Heart right ventricle (tissue), 16 donors: ENCODE measurements at regions not wholly inside any gene's neighbourhood (a gene's known extent, or its start where the extent isn't known, plus 50 kb on each side); places are given as distances from the start of the nearest gene placed in this dataset.

Source experiments
- ATAC-seq, 8 donors: fragments of 200-7000 bp; cut with Tn5 transposase; one replicate each; pipeline ENCODE4 v1.9.1; 2020; ENCODE audit warnings: mild to moderate bottlenecking in 8 of 8, moderate library complexity in 8 of 8, moderate number of reproducible peaks in 1 of 8
- DNase-seq, 2 donors: peaks; one replicate each; pipeline ENCODE4 v3.0.0-alpha.2; 2020
- H3K27ac ChIP-seq, 10 donors: fragments of 200-600 bp; sonication (generic) in 2 of 10; one replicate each; pipeline versions ENCODE4 v1.5.0 to v1.8.0; 2020 to 2022; ENCODE audit warnings: mild to moderate bottlenecking in 3 of 10
- H3K27me3 ChIP-seq, 7 donors: fragments of 200-600 bp; one replicate each; pipeline ENCODE4 v1.8.0; 2021 to 2022; ENCODE audit warnings: mild to moderate bottlenecking in 2 of 7
- H3K36me3 ChIP-seq, 9 donors: fragments of 200-600 bp; sonication (generic) in 1 of 9; one replicate each; pipeline versions ENCODE4 v1.5.0 to v1.8.0; 2020 to 2022; ENCODE audit warnings: mild to moderate bottlenecking in 2 of 9
- H3K4me1 ChIP-seq, 9 donors: fragments of 200-600 bp; sonication (generic) in 1 of 9; one replicate each; pipeline versions ENCODE4 v1.5.0 to v1.8.0; 2020 to 2022; ENCODE audit warnings: mild to moderate bottlenecking in 4 of 9
- H3K4me3 ChIP-seq, 10 donors: fragments of 200-600 bp; sonication (generic) in 2 of 10; one replicate each; pipeline versions ENCODE4 v1.5.0 to v1.8.0; 2020 to 2022; ENCODE audit warnings: mild to moderate bottlenecking in 7 of 10, moderate library complexity in 2 of 10
- H3K9me3 ChIP-seq, 11 donors: fragments of 200-600 bp in 10 of 11; sonication (generic) in 2 of 11; one replicate each; pipeline versions ENCODE4 v1.5.0 to v1.8.0; 2013 to 2022; ENCODE audit warnings: mild to moderate bottlenecking in 2 of 11, control low read depth in 1 of 11, moderate library complexity in 1 of 11
- WGBS, 2 donors: extraction: QIAGEN DNeasy Blood & Tissue Kit; methylation state at CpG; one replicate each; pipeline ENCODE4 v1.1.7; 2013; ENCODE audit warnings: inconsistent platforms in 1 of 2; 5-methylcytosine and 5-hydroxymethylcytosine counted together
- intact Hi-C, 10 donors: fragments of 100-400 bp; cut with DNase I; formaldehyde crosslinking; loops; one replicate each; pipeline versions ENCODE4 v1.11.1 to v1.14.2; 2022
- TF ChIP-seq, protein P1 (sequence below), 9 donors: fragments of 200-600 bp; sonication (generic) in 2 of 9; IDR thresholded peaks; one replicate each; pipeline versions ENCODE4 v1.5.0 to v1.8.0; 2021 to 2022; ENCODE audit warnings: antibody characterized with exemption in 9 of 9, mild to moderate bottlenecking in 5 of 9, moderate library complexity in 1 of 9
- donor health status: Arrhythmogenic right ventricular cardiomyopathy.
- donor health status: ischemic (EF 13 %, LVEDD 7.1; RV severe dilation, severe dysfunction).
- donor health status: healthy with polysubstance abuse.
- donor health status: DM: no; HTN: yes; CAD: no.
- donor health status: DM: no; HTN: no; CAD: no.
- donor health status: ischemic (EF 25% LVEDD 6.9; RV normal size, moderate dysfunction).
- donor health status: ischemic (EF 25% LVEDD 5.7; RV mildly dilated, moderate dysfunction).
- donor health status: healthy.
- donor health status: DM: yes; HTN: yes; CAD: no.
- donor health status: Ischemic cardiomyopathy.
- donor health status: ischemic (EF 35%, LVEDD 5.7; RV mildly dilated, moderate dysfunction).
- donor health status: nonischemic (EF 11% LVEDD 7.7; RV severe dilation, severe dysfunction).
- donor health status: DM: yes; HTN: yes; CAD: no.
- donor health status: PGD.
- donor health status: ischemic (EF 29% LVEDD 5.4; RV normal size, mild dysfunction).
- donor health status: nonischemic (EF 23%, LVEDD 6.1; RV moderate dilation, normal function).

DNA sequence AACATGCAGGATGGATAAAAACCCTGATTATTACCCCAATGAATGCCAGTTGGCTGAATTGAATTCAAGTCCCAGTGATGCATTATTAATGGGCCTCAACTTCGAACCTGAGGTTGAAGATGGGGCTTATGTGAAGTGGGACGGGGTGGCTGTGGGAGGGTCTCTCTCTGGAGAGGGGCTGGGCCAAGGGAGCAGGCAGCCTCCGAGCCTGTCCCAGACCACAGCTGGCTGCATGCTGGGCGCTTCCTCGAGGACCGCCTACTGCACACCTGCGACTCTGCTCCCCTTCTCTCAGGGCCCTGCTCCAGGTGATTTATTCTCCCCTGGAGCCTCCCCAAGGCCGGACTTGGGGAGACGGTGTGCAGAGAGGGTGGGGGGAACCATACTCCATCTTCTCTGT is 568.3 kb downstream of the CCDC171 start:
- H3K4me3 ChIP-seq: no peak overlapping the region
- WGBS, 2 donors: 88 to 91% methylated on average over 9 of the region's 9 CpGs
- H3K27ac ChIP-seq: no peak overlapping the region
- no peaks in the 10 kb centered on the region for H3K9me3 ChIP-seq
- ATAC-seq (no peak), DNase-seq (no peak)
- no peaks in the 10 kb centered on the region for H3K36me3 ChIP-seq
- intact Hi-C loops: loop anchor here in 1 of 10 donors (5.0 kb wide), 1 partner anchor 244 kb away; no protein-coding TSS in a partner anchor
- TF ChIP-seq, protein P1, sequence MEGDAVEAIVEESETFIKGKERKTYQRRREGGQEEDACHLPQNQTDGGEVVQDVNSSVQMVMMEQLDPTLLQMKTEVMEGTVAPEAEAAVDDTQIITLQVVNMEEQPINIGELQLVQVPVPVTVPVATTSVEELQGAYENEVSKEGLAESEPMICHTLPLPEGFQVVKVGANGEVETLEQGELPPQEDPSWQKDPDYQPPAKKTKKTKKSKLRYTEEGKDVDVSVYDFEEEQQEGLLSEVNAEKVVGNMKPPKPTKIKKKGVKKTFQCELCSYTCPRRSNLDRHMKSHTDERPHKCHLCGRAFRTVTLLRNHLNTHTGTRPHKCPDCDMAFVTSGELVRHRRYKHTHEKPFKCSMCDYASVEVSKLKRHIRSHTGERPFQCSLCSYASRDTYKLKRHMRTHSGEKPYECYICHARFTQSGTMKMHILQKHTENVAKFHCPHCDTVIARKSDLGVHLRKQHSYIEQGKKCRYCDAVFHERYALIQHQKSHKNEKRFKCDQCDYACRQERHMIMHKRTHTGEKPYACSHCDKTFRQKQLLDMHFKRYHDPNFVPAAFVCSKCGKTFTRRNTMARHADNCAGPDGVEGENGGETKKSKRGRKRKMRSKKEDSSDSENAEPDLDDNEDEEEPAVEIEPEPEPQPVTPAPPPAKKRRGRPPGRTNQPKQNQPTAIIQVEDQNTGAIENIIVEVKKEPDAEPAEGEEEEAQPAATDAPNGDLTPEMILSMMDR (IDR thresholded peaks at IDR 0.05): no peak
- no peaks in the 10 kb centered on the region for H3K27me3 ChIP-seq
- H3K4me1 ChIP-seq: no peaks in the 10 kb centered on the region

DNA sequence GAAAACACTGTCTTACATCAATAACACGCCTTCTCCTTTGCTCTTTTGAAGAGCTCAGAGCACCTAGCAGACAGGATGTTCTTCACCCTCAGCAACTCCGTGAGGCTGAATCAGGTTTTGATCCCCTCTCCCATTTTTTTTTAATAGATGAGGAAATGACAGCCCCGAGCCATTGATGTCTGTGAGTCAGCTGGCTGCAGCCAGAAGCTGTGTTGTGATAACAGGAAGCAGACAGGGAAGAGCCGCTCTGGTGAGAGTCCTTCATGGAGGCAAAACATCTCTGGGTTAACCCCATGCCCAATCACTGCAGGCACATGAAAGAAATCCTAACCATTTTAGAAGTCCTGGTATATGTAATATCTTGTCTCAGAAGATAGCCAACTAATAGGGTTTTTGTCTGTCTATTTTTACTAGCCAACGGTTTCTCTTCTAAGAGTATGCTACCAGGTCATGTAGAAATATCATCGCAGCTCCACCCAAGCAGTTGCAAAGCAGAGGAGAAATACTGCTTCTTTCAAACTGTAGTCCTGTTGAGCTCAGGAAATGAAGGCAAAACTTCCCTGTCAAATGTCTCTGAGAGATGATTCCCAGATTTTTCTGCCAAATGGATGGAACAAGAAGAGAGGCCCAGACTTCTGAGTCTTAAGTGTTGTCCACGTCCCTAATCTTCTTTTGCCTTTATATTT is 568.9 kb downstream of the CCDC171 start:
- H3K27me3 ChIP-seq: no peaks in the 10 kb centered on the region
- intact Hi-C loops: loop anchor here in 1 of 10 donors (5.0 kb wide), 1 partner anchor 244 kb away; no protein-coding TSS in a partner anchor
- no peaks in the 10 kb centered on the region for H3K9me3 ChIP-seq
- no peak for DNase-seq
- no peak overlapping the region for H3K4me3 ChIP-seq
- WGBS, 2 donors: 71 to 74% methylated on average over 7 of the region's 7 CpGs
- H3K36me3 ChIP-seq: no peaks in the 10 kb centered on the region
- TF ChIP-seq, protein P1 (IDR thresholded peaks at IDR 0.05): no peak
- H3K27ac ChIP-seq: no peak overlapping the region
- no peaks in the 10 kb centered on the region for H3K4me1 ChIP-seq
- ATAC-seq: no peak

DNA sequence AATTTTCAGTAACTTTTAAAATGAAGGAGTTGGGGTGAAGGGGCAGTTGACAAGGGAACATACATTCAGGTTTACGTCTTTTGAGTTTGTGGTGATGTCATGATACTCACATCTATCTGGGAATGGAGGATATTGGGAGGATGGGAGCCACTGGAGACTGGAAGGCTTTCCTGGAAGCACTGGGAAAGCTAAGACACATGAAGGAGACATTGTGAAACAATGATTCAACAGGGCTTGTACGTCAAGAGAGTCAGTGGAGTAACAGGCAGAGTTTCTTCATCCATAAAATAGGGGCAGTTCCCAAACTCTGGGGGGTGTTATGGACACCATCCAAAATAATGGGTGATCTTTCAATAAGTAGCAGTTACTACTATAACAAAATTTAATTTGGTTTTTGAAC is 572.8 kb downstream of the CCDC171 start:
- H3K27me3 ChIP-seq: no peaks in the 10 kb centered on the region
- ATAC-seq (no peak), DNase-seq (no peak)
- H3K36me3 ChIP-seq: no peaks in the 10 kb centered on the region
- no peaks in the 10 kb centered on the region for H3K4me1 ChIP-seq
- no peak overlapping the region for H3K4me3 ChIP-seq
- intact Hi-C loops: no loop called here
- WGBS, 2 donors: 89 to 91% methylated on average over 2 of the region's 2 CpGs
- TF ChIP-seq, protein P1 (IDR thresholded peaks at IDR 0.05): no peak
- H3K9me3 ChIP-seq: peaks cover 0 to 7% (median 0%) of the 10 kb centered on the region in 11 donors
- H3K27ac ChIP-seq: no peak overlapping the region

GRCh38 chr9:16126042-16126441 is 573.2 kb downstream of the CCDC171 start:
- Histone ChIP-seq H3K9me3 (peaks cover 0 to 7% (median 0%) of the 10 kb centered on the region in 11 donors), H3K4me3 (no peak overlapping the region), H3K4me1 (no peaks in the 10 kb centered on the region), H3K27ac (peak overlapping the region in 1 of 10 donors; percentile 29), H3K36me3 (no peaks in the 10 kb centered on the region), H3K27me3 (no peaks in the 10 kb centered on the region)
- no peak for DNase-seq
- TF ChIP-seq, protein P1 (IDR thresholded peaks at IDR 0.05): no peak
- intact Hi-C loops: no loop called here
- no peak for ATAC-seq
- 83 to 90% methylated on average over 2 of the region's 2 CpGs for WGBS, 2 donors
